ENCODE measurements at regions not wholly inside any gene's neighbourhood (a gene's known extent, or its start where the extent isn't known, plus 50 kb on each side); places are given as distances from the start of the nearest gene placed in this dataset.
"Not testable (repeated sequence)": the region's sequence is repeated elsewhere in the genome, so short reads cannot be mapped to it uniquely, and the experiment has no call there.

GRCh38 chr5:114123654-114124053 is 238.2 kb upstream of the KCNN2 start:
- no peaks in the 10 kb centered on the region for H3K27me3 ChIP-seq
- no peaks in the 10 kb centered on the region for H3K4me1 Mint-ChIP-seq
- no peaks in the 10 kb centered on the region for H4K20me1 ChIP-seq (ENCODE audit: low read depth)
- H3K4me2 ChIP-seq: no peak overlapping the region
- H3K4me3 Mint-ChIP-seq: no peak overlapping the region
- no peak overlapping the region for H3K27ac Mint-ChIP-seq
- H3K79me2 ChIP-seq (ENCODE audit: low read depth): no peaks in the 10 kb centered on the region
- no peaks in the 10 kb centered on the region for H3K4me1 ChIP-seq
- no peak overlapping the region for H2AFZ ChIP-seq (replicated peaks)
- H3K36me3 ChIP-seq: no peaks in the 10 kb centered on the region
- H3K9ac ChIP-seq: no peak overlapping the region
- H3K36me3 Mint-ChIP-seq: no peaks in the 10 kb centered on the region
- H3K9me3 Mint-ChIP-seq: peaks cover 8% of the 10 kb centered on the region
- TF ChIP-seq EZH2phosphoT487 (IDR thresholded peaks at IDR 0.05): no peak
- no peak for TF ChIP-seq CTCF (IDR thresholded peaks at IDR 0.05)
- TF ChIP-seq EZH2 (IDR thresholded peaks at IDR 0.05): no peak
- H3K27me3 Mint-ChIP-seq (ENCODE audit: insufficient read depth, low read depth): no peaks in the 10 kb centered on the region
- no peaks in the 10 kb centered on the region for H3F3A ChIP-seq (ENCODE audit: low read depth)
- no peak for DNase-seq (ENCODE audit: low spot score)
- H3K27ac ChIP-seq: no peak overlapping the region
- H3K4me3 ChIP-seq: no peak overlapping the region
- no peaks in the 10 kb centered on the region for H3K9me3 ChIP-seq (ENCODE audit: low read depth)

- Mint-ChIP-seq H3K4me1 (no peaks in the 10 kb centered on the region), H3K27me3 (ENCODE audit: insufficient read depth, low read depth) (peaks cover 4% of the 10 kb centered on the region), H3K36me3 (no peaks in the 10 kb centered on the region), H3K27ac (no peak overlapping the region), H3K4me3 (no peak overlapping the region), H3K9me3 (peaks cover 22% of the 10 kb centered on the region)
- H3K4me2 ChIP-seq: no peak overlapping the region
- H3K4me1 ChIP-seq: no peaks in the 10 kb centered on the region
- DNase-seq (ENCODE audit: low spot score): no peak
- no peak overlapping the region for H2AFZ ChIP-seq (replicated peaks)
- no peaks in the 10 kb centered on the region for H3K36me3 ChIP-seq
- no peaks in the 10 kb centered on the region for H4K20me1 ChIP-seq (ENCODE audit: low read depth)
- no peak overlapping the region for H3K4me3 ChIP-seq
- no peak overlapping the region for H3K9ac ChIP-seq
- H3F3A ChIP-seq (ENCODE audit: low read depth): no peaks in the 10 kb centered on the region
- no peaks in the 10 kb centered on the region for H3K9me3 ChIP-seq (ENCODE audit: low read depth)
- no peak overlapping the region for H3K27ac ChIP-seq
- no peaks in the 10 kb centered on the region for H3K79me2 ChIP-seq (ENCODE audit: low read depth)
- TF ChIP-seq EZH2phosphoT487 (IDR thresholded peaks at IDR 0.05) (no peak), CTCF (IDR thresholded peaks at IDR 0.05) (no peak), EZH2 (IDR thresholded peaks at IDR 0.05) (no peak)
- H3K27me3 ChIP-seq: no peaks in the 10 kb centered on the region
Measured at GRCh38 chr5:114146398-114146797, 215.5 kb upstream of the KCNN2 start.

GRCh38 chr5:114148253-114148652 is 213.6 kb upstream of the KCNN2 start:
- H3K9ac ChIP-seq: no peak overlapping the region
- no peak overlapping the region for H3K4me2 ChIP-seq
- no peaks in the 10 kb centered on the region for H3K27me3 ChIP-seq
- no peaks in the 10 kb centered on the region for H3K36me3 ChIP-seq
- H3K4me3 ChIP-seq: no peak overlapping the region
- H4K20me1 ChIP-seq (ENCODE audit: low read depth): no peaks in the 10 kb centered on the region
- no peaks in the 10 kb centered on the region for H3K36me3 Mint-ChIP-seq
- no peaks in the 10 kb centered on the region for H3F3A ChIP-seq (ENCODE audit: low read depth)
- no peak overlapping the region for H3K27ac Mint-ChIP-seq
- H2AFZ ChIP-seq (replicated peaks): no peak overlapping the region
- H3K27me3 Mint-ChIP-seq (ENCODE audit: insufficient read depth, low read depth): peaks cover 4% of the 10 kb centered on the region
- H3K4me3 Mint-ChIP-seq: no peak overlapping the region
- no peak for TF ChIP-seq CTCF (IDR thresholded peaks at IDR 0.05)
- no peak for TF ChIP-seq EZH2 (IDR thresholded peaks at IDR 0.05)
- no peak for TF ChIP-seq EZH2phosphoT487 (IDR thresholded peaks at IDR 0.05)
- DNase-seq (ENCODE audit: low spot score): no peak
- H3K9me3 ChIP-seq (ENCODE audit: low read depth): no peaks in the 10 kb centered on the region
- H3K4me1 Mint-ChIP-seq: no peaks in the 10 kb centered on the region
- peaks cover 22% of the 10 kb centered on the region for H3K9me3 Mint-ChIP-seq
- H3K4me1 ChIP-seq: no peaks in the 10 kb centered on the region
- H3K79me2 ChIP-seq (ENCODE audit: low read depth): no peaks in the 10 kb centered on the region
- H3K27ac ChIP-seq: no peak overlapping the region

GRCh38 chr5:114148728-114149127 is 213.1 kb upstream of the KCNN2 start:
- not testable (repeated sequence) for H4K20me1 ChIP-seq (ENCODE audit: low read depth); H3K9me3 ChIP-seq (ENCODE audit: low read depth); H3K4me3 ChIP-seq; H3K36me3 ChIP-seq; H3F3A ChIP-seq (ENCODE audit: low read depth); H3K27ac ChIP-seq; H3K79me2 ChIP-seq (ENCODE audit: low read depth); H3K4me3 Mint-ChIP-seq; H3K27me3 Mint-ChIP-seq (ENCODE audit: insufficient read depth, low read depth); H3K27me3 ChIP-seq; DNase-seq (ENCODE audit: low spot score); H3K4me1 ChIP-seq; H2AFZ ChIP-seq (replicated peaks); H3K27ac Mint-ChIP-seq; H3K4me2 ChIP-seq; H3K4me1 Mint-ChIP-seq; H3K9ac ChIP-seq; H3K36me3 Mint-ChIP-seq
- peaks cover 22% of the 10 kb centered on the region for H3K9me3 Mint-ChIP-seq
